GM21576 (cell line): ENCODE measurements at regions not wholly inside any gene's neighbourhood (a gene's known extent, or its start where the extent isn't known, plus 50 kb on each side); places are given as distances from the start of the nearest gene placed in this dataset.

ENCODE experiments used
- ATAC-seq: cut with Tn5 transposase; IDR thresholded peaks from one replicate; pipeline ENCODE4 v1.9.1; 2021; ENCODE audit warnings: mild to moderate bottlenecking, moderate library complexity; ENCODE audit not compliant: unreplicated experiment

DNA sequence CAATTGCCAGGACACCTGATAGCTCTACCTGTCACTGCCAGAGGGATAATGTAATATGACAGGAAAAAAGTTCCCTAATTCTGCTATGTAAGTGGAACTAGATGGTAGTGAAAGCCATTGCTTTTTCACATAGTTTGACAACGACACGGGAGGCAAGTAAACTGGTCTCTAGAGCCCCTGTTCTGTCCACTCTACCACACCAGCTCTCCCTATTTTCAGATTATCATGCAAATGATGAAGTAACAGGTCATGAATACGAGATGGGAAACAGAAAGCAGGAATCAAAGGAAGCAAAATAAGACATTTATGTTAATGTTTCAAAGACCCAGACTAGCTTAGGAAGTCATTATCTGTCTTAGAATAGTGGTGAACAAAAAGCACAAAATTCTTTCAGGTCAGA is 56.2 kb downstream of the TAF11L14 start:
- no peak for ATAC-seq

DNA sequence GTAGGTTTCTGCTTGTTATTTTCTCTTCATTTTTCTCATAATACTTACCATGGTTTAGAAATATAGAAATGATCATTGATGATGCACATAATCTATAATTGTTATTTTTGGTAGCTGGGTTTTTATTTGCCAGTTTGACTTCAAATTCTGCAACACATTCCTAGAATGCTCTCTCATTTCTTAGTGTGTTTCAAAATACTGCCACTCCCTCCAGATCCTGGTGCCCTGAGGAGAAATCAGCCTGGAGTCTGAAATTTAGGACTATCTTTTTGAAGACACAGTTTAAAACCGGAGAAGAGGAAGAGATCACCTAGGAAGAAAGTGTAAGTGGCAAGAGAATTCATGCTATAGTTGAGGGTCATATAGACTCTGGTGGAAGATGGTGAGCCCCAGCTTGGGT is 57.5 kb downstream of the TAF11L14 start:
- no peak for ATAC-seq

- no peak for ATAC-seq
Measured at GRCh38 chr5:17694371-17694770, 60.1 kb downstream of the TAF11L14 start.

GRCh38 chr5:17694914-17695313 is 60.7 kb downstream of the TAF11L14 start:
- ATAC-seq: no peak

DNA sequence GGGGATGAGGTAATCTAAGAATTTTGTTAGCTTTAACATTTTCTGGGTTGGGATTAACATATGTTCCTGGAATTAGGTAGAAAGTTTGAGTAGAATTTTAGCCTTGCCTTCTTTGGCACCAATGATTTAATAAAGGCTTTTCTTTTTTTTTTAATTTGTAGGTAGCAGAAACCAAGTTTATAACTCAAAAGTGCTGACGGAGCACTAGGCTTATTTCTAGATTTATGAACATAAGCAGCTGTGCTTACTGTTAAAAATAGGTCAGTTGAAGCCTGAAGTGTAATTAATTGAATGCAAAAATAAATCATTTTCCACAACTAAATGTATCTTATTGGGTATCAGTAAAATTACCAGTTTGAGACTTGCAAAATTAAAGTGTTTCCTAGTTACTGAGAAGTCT is 62.4 kb downstream of the TAF11L14 start:
- ATAC-seq: no peak

DNA sequence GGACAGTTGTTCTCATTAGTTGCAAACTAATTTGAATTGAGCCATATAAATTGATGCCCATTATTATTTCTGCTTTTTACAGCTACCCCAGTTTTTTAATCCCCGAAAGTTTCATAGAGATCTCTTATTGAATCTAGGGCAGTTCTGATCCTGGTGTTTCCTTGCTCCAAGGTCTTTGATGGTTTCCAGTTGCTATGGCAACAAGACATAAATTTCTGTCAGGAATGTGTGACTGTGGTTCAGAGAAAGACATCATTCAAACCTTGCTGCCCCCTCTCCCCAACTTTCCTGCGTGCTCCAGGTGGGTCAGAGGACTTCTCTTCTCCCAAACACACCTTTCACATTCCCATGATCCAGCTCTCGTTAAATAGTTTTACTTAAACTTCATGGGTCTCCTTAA is 63.4 kb downstream of the TAF11L14 start:
- no peak for ATAC-seq

DNA sequence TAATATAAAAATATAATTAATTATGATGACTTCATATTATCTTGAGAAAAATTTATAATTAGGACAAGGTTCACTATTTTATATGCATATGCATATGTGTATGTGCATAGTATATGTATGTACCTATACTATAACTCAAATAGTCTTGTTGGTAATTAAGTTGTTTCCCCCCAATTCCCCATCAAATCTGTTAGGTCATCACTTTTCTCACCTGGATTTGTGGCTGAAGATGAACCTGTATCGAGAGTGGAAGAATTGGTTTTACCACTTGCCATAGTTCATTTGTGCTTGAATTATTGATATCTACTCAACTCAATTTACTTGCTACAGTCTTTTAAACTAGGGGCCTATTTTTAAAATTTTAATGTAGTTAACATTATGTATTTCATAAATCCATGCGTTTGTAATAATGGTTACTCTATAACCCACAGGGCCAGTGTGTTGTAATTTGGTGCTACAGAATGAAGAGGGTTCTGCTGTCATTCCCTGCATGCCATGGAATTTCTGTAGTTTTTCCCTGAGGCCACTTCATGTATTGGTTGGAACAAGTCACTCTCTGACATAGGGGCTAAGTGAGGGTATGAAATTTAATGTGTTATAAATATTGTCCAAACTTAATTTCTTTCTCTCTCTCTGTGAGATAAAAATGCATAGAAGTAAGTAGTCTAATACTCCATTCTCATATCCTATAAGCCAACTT is 74.9 kb downstream of the TAF11L14 start:
- no peak for ATAC-seq

- ATAC-seq: no peak
Measured at GRCh38 chr5:17713301-17713700, 79.0 kb downstream of the TAF11L14 start.

DNA sequence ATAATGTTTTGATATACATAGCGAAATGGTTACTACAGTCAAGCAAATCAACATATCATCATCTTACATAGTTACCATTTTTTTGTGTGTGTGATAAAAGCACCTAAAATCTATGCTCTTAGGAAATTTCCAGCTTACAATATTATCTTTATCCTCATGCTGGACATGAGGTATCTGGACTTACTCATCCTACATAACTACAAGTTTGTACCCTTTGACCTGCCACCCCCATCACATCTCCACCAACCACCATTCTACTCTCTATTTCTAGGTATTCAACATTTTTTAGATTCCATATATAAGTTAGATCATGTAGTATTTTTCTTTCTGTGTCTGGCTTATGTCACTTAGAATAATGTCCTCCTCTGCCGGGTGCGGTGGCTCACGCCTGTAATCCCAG is 79.9 kb downstream of the TAF11L14 start:
- no peak for ATAC-seq

GRCh38 chr5:17719592-17719991 is 85.3 kb downstream of the TAF11L14 start:
- ATAC-seq: no peak

- no peak for ATAC-seq
Measured at GRCh38 chr5:17720071-17720470, 85.8 kb downstream of the TAF11L14 start.

DNA sequence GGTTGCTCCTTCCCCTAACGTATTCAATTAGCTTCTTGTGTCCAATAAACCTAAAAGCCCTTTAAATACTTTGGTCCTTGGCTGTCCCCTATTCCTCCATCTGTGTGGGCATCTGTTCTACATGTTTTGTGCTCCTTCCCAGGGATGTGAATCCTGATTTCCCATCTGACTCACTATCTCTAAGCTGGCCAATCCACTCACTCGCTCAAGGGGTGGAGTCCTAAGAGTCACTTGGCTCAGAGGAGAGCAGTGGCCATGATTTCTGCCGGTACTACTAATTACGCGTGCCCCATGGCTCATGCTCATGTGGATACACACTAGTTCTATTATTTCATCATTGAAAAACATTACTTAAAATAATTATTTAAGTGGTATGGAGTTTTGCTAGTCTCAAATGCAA is 89.6 kb downstream of the TAF11L14 start:
- ATAC-seq: no peak

DNA sequence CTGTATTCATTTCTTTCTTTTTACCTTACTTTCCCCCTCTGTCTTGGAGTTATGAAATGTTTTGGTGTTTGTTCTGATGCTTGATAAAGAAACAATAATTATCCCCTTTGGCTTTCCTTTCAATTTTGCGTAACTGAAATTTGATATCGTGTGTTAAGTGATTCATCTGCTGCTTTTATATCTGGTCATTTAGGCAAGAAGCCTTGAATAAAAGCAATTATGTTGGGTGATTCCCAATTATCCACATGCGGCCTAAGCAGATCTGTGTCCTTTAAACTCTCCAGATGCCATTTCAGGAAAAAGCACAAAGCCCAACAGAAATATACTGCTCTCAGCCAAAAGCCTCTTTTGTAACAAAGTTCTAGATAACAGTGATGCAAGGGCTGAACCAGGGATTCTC is 92.8 kb downstream of the TAF11L14 start:
- ATAC-seq: no peak

DNA sequence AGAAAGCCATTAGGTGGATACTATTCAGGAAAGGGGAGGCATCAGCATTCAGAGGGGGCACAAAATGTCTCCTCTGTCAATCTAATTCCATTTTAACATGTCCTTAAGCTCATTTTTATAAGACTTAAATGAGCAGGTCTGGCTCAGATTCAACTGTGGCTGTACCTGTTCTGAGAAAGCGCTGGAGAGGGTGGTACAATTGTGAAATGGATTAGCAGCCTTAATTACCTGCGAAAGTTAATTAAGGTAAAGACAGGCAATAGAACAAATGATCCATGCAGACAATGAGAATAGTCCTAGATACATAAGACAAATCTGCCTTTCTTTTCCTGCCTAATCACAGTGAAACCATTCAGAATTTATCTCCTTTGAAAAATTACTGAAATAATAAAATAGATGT is 96.2 kb downstream of the TAF11L14 start:
- ATAC-seq: no peak

DNA sequence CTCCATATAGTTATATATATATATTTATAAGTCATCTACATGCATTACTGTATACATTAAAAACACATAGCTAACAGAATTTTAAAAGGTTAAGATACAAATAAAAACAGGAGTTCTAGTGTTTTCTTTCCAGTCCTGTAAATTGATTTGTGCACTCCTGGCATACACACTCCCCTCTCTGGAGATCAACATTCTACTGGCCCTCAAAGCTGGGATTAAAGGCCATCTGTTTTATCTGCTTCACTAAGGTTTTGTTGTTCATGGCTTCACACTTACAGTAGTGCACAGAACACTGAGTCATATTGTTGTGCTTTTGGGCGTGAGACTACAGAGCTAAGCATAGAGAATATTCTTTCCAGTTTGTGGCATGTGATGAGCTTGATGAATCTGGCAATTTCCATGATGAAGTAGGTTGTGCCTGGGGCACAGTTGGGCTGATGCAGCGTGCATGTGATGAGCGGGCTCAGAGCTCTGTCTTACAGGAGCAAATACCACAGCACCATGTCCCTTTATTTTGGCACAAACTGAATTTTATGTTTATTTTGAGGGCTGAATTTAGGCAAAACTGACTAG is 98.2 kb downstream of the TAF11L14 start:
- no peak for ATAC-seq

DNA sequence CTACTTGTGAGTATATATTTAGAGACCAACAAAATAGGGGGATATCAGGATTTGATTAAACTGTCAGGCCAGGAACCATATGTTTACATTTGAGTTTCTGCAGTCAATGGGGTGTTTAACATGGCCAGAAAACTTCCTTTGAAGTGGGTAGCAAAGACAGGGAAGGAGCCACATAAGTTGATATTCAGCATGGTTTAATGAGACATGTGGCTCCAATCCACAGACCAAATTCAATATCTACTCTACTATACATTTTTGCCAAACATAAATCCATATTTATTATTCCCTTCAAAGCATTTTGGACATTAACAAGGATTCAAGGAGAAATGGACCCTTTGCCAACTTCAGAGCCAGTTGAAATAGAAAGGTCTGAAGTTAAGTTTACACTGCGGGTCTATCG is 99.8 kb downstream of the TAF11L14 start:
- ATAC-seq: no peak

DNA sequence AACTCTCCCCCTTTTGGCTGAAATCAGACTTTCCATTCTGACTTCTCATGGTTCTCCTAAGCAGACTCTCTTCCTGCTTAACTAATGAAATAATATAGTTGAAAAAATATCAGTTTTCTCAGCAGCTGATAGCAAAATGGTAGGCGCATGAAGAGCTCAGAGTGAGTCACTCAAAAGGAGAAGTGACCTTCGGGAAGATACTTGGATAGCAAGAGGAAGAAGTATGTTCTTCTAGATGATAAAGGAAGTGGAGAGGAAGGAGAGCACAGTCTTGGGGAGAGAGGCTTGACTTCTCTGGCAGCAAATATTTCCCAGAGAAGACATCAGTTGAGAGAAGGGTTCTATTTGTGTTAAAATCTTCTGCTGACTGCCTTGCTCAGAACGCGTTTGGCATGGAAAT is 101.5 kb downstream of the TAF11L14 start:
- ATAC-seq: no peak

GRCh38 chr5:17737092-17737491 is 102.8 kb downstream of the TAF11L14 start:
- ATAC-seq: no peak

DNA sequence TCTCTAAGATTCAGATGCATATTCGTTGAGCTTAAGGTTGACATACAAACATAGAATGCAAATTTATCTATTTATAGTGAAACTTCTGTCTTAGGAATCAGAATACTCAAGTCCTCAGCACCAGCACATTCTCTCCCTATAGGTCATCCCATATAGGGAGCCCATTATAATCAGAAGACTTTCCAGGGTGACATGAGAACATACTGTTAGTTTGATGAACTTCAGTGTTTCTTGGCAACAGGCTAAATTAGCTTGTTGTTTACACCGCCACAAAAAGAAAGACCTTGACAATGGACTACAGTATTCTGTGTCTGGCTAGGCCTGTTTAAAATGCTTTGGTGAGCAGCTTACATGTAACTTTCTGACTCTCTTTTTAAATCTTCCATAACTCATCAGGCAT is 104.2 kb downstream of the TAF11L14 start:
- ATAC-seq: no peak

DNA sequence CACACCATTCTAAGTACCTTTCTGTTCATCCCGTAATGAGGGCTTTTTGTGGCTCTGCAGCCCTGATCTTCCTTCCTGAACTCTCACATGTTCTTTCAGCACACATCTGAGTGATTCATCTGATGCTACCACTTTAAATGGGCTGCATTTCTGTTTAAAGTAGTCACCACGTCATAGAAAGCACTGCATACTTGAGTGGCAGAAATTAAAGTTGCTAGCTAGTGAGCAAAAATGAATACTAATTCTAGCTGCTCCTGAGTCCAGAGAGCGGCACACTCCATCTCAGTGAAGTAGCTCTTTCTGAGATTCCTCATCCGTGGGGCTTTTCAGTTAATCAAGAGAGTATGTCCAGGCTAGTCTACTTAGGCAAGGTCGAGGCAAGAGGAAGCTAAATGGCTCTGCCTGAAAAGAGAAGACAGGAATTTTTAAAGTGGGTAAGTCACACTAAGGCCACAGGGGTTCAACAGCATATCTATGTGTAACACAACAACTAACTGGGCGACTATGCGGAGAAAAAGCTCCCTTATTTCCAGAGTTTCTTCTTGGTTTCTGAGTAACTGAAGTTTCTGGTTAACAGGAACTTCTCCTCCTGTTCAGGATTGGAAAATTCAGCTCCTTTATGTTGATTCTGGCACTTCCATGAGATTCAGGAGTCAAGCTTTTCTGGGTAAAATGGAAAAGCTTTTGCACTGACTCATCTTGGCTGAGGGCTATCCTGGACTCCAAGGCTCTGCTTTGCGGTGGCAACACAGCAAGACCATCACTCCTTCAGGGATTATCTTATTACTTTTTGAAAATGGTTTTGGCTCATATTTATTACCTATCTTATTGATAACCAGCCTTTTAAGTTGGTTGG is 109.5 kb downstream of the TAF11L14 start:
- ATAC-seq: no peak

DNA sequence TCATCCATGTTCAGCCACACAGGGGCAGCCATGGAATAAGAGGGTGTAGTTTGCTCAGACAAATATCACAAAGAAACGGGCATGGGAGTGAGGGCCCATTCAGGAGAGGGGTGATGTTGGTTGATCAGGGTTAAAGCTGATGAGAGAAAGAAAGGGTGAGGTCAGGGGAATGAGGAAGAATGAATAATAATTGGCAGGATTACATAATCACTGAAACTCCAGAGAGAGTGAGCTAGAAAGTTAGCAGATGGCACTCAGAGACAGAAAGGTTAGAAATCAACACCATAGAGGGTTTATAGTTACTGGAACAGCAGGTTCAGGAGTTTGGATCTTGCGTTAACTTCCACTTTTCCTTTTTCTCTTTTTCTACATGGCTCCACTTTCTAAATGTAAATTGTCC is 113.9 kb downstream of the TAF11L14 start:
- no peak for ATAC-seq

- ATAC-seq: no peak
Measured at GRCh38 chr5:17748941-17749340, 114.7 kb downstream of the TAF11L14 start.
